Left forelimb (tissue), 1 donor: ENCODE measurements at regions not wholly inside any gene's neighbourhood (a gene's known extent, or its start where the extent isn't known, plus 50 kb on each side); places are given as distances from the start of the nearest gene placed in this dataset.

ENCODE experiments used
- DNase-seq: peaks from one replicate; pipeline ENCODE4 v3.0.0-alpha.2; 2018; ENCODE audit warnings: low spot score

DNA sequence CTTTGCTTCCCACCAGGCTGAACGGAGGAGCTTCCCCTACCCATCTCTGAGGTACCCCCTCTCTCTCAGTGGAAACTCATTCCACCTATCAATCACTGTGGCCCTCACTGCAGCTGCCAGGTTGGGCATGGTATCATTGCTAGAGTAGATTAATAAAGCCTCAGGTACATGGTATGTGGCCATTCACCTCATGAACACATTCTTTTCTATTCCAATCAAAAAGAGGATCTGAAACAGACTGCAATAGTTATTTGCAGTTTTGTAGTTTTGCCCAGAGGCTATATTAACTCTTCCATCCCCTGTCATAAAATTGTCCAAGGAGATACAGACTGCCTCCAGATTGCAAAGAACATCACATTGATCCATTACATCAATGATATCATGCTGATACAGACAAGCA is 85.8 kb upstream of the MVB12B start:
- no peak for DNase-seq

DNA sequence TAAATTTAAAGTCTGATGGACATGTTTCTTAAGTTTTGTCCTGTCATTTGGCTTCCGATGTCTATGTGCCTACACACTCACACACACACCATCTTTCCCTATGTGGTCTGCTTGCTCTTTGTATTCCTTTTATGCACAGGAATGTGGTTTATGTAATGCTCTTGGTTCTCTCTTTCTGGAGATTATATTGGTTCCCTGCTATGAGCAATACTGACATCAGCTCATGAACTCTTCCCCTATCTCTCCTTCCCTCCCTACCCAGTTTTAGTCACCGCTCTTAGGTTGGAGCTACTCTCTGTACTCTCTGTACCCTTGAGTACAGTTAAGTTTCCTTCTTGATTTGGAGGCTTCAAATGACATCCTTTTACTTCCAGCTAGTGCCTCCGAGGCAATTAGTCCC is 77.9 kb upstream of the MVB12B start:
- DNase-seq: no peak

DNA sequence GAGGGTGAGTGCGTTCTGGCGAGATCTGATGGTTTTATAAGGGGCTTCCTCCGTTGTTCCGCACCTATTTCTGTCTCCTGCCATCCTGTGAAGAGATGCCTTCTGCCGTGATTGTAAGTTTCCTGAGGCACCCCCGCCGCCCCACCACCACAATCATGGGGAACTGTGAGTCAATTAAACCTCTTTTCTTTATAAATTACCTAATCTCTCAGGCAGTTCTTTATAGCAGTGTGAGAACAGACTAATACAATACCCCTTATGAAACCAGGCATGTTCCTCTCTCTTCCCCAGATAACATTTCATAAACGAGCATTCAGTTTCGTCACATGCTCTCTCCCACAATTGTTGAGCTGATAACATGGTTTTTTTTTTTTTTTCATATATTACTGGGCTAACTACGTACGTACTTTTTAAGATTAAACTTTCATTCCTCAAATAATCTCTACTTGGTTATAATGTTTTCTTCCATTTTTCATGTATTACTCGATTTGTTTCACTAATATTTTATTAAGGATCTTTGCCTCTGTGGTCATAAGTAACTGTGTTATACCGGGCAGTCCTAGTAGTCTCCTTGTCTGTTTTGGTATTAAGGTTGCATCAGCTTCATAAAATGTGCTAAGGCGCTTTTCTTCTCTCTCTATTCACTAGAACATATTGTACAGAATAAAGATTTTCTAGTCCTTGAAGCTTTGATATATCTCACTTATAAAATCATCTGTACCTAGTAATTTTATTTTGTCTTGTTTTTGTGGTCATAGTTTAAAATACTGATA is 64.9 kb upstream of the MVB12B start:
- no peak for DNase-seq

DNA sequence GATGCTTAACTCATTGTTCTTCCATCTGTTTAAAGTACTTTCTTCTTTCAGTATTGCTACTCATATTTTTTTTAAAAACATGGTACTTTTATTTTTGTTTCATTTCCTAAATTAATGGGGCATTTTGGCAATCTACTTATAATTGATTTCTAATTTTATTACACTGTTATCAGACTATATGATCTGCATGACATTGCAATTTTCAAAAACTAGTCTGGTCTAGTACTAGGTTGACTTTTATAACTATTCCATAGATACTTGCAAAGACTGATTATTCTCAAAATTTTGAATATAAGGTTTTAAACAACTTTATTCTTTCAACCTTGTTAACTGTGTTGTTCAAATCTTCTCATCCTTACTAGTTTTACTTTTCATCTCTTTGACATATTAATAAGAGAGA is 63.9 kb upstream of the MVB12B start:
- no peak for DNase-seq

DNA sequence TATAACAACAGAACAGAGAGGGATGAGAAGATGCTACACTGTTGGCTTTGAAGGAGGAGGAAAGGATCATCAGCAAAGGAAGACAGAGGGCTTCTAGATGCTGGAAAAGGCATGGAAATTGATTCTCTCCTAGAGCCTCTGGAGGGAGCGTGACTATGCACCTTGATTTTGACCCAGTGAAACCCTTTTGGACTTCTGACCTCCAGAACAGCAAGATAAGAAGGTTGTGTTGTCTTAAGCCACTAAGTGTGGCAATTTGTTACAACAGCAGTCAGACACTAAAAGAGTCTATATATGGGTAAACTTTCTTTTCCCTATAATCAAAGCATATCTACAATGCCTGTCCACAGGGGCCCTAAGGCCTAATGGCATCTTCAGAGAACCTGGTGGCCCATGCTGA is 56.1 kb upstream of the MVB12B start:
- DNase-seq: no peak

DNA sequence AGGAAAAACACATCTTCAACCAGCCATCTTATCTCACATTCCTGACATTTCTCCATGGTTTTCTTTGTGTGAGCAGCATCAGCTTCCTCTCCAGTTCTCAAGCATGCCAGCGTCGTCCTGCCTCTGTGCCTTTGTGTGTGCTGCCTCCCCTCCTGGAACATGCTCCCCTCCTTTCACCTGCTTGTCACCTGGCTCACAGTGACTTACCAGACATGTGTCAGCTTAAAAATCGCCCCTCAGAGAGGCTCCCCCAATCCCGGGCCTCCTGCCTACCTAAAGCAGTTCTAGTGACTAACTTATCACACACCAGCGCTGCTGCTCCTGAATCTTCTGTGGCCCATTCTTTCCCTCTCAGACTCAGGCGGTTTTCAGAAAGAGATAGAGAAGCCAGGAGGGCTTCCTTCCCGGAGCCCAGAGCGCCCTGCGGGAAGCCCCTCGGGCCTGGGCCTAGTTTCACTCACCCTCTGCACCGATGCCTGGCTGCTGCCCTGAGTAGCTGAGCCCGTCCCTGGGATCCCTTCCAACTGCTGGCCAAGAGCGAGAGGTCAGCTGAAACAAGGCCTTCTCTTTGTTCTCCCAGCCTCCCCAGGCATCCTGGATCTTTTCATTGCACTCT is 51.1 kb upstream of the MVB12B start:
- no peak for DNase-seq

- DNase-seq: no peak
Observed at GRCh38 chr9:126276056-126276728, 50.4 kb upstream of the MVB12B start.
